SK-N-SH (cell line): ENCODE measurements at regions not wholly inside any gene's neighbourhood (a gene's known extent, or its start where the extent isn't known, plus 50 kb on each side); places are given as distances from the start of the nearest gene placed in this dataset.
"Not testable (repeated sequence)": the region's sequence is repeated elsewhere in the genome, so short reads cannot be mapped to it uniquely, and the experiment has no call there.

Experiments used
- CTCF ChIA-PET: fragments of 300-600, 350-600 bp; formaldehyde crosslinking; extraction: SDS; loops from one replicate; lab custom pipeline; 2021; lab: Yijun Ruan, JAX
- POLR2A ChIA-PET: fragments of 350-600 bp; sonication (Branson Sonifier 250); formaldehyde crosslinking; extraction: SDS; loops from one replicate; lab custom pipeline; 2020; ENCODE audit warnings: antibody characterized with exemption, inconsistent platforms; lab: Yijun Ruan, JAX
- DNase-seq: peaks from one replicate; pipeline ENCODE4 v3.0.0; 2012
- H2AFZ ChIP-seq: fragments of 200-600 bp; sonication (generic); 2 replicates; pipeline ENCODE4 v1.8.1; 2016; ENCODE audit warnings: antibody characterized with exemption, mild to moderate bottlenecking, low read depth
- H3F3A ChIP-seq: fragments of 200-600 bp; sonication (generic); replicated peaks from 2 replicates; pipeline ENCODE3; 2016; ENCODE audit warnings: antibody characterized with exemption, mild to moderate bottlenecking; ENCODE audit not compliant: insufficient read depth
- H3K27ac ChIP-seq, 2 experiments: fragments of 200-500 bp in 1 of 2; fragments of 200-600 bp in 1 of 2; sonication (Bioruptor generic) in 1 of 2; sonication (generic), shearing (Covaris generic) in 1 of 2; 2 replicates each; pipeline versions ENCODE4 v1.5.1 to v1.6.1; 2014 to 2016; ENCODE audit warnings: low read depth in 2 of 2, inconsistent platforms in 1 of 2, low read length in 1 of 2, mild to moderate bottlenecking in 1 of 2, mixed read lengths in 1 of 2
- H3K27me3 ChIP-seq: fragments of 200-600 bp; sonication (generic), shearing (Covaris generic); 2 replicates; pipeline ENCODE4 v1.6.1; 2016; ENCODE audit warnings: mixed run types; ENCODE audit not compliant: insufficient read depth
- H3K36me3 ChIP-seq, 2 experiments: fragments of 200-500 bp in 1 of 2; fragments of 200-600 bp in 1 of 2; sonication (Bioruptor generic) in 1 of 2; sonication (generic) in 1 of 2; replicated peaks in 1 of 2; 2 replicates each; pipeline versions ENCODE3 to v1.5.1; 2014 to 2016; ENCODE audit warnings: low read length in 1 of 2, mild to moderate bottlenecking in 1 of 2; ENCODE audit not compliant: insufficient read depth in 2 of 2, control insufficient read depth in 1 of 2
- H3K4me1 ChIP-seq, 2 experiments: fragments of 200-500 bp in 1 of 2; fragments of 200-600 bp in 1 of 2; sonication (Bioruptor generic) in 1 of 2; sonication (generic), shearing (Covaris generic) in 1 of 2; 2 replicates each; pipeline versions ENCODE4 v1.5.1 to v1.6.1; 2014 to 2016; ENCODE audit warnings: low read depth in 1 of 2, low read length in 1 of 2, mixed run types in 1 of 2; ENCODE audit not compliant: insufficient read depth in 2 of 2, control insufficient read depth in 1 of 2
- H3K4me2 ChIP-seq: fragments of 200-600 bp; sonication (generic), shearing (Covaris generic); 2 replicates; pipeline ENCODE4 v1.6.1; 2017; ENCODE audit warnings: mixed run types
- H3K4me3 ChIP-seq, 2 experiments: fragments of 200-500 bp in 1 of 2; fragments of 200-600 bp in 1 of 2; sonication (Bioruptor generic) in 1 of 2; sonication (generic), shearing (Covaris generic) in 1 of 2; 2 replicates each; pipeline versions ENCODE4 v1.5.1 to v1.8.1; 2014 to 2016; ENCODE audit warnings: low read depth in 2 of 2, inconsistent platforms in 1 of 2, low read length in 1 of 2, mild to moderate bottlenecking in 1 of 2, mixed read lengths in 1 of 2, moderate library complexity in 1 of 2
- H3K79me2 ChIP-seq: fragments of 200-600 bp; sonication (generic); 2 replicates; pipeline ENCODE4 v1.8.1; 2017; ENCODE audit warnings: mild to moderate bottlenecking; ENCODE audit not compliant: insufficient read depth
- H3K9ac ChIP-seq: fragments of 200-600 bp; sonication (generic); 2 replicates; pipeline ENCODE4 v1.6.1; 2017; ENCODE audit warnings: mixed run types
- H3K9me2 ChIP-seq: fragments of 200-600 bp; sonication (generic); 2 replicates; pipeline ENCODE4 v1.6.1; 2017; ENCODE audit warnings: mixed run types
- H3K9me3 ChIP-seq: fragments of 200-600 bp; sonication (generic); 2 replicates; pipeline ENCODE4 v1.6.1; 2017; ENCODE audit warnings: mixed run types, mild to moderate bottlenecking, moderate library complexity
- H4K20me1 ChIP-seq: fragments of 200-600 bp; sonication (generic); 2 replicates; pipeline ENCODE4 v1.6.1; 2017; ENCODE audit warnings: mild to moderate bottlenecking, mixed run types; ENCODE audit not compliant: insufficient read depth
- ELF1 ChIP-seq: IDR thresholded peaks from 2 replicates; pipeline ENCODE4 v1.4.0; 2012
- FOSL2 ChIP-seq: IDR thresholded peaks from 2 replicates; pipeline ENCODE4 v1.4.0; 2012; ENCODE audit warnings: low read depth, mild to moderate bottlenecking, moderate library complexity, borderline replicate concordance
- FOXJ3 ChIP-seq: sonication (generic); formaldehyde crosslinking; IDR thresholded peaks from 2 replicates; pipeline ENCODE4 v1.5.1; 2020; ENCODE audit warnings: mild to moderate bottlenecking, missing genetic modification reagents
- GABPA ChIP-seq: IDR thresholded peaks from 2 replicates; pipeline ENCODE4 v1.4.0; 2012; ENCODE audit warnings: low read depth, mild to moderate bottlenecking
- GATA2 ChIP-seq: sonication (generic); formaldehyde crosslinking; IDR thresholded peaks from 2 replicates; pipeline ENCODE4 v1.5.0; 2020; ENCODE audit warnings: mild to moderate bottlenecking, missing genetic modification reagents
- JUND ChIP-seq: IDR thresholded peaks from 2 replicates; pipeline ENCODE4 v1.4.0; 2012
- MAX ChIP-seq: IDR thresholded peaks from 2 replicates; pipeline ENCODE4 v1.4.0; 2012; ENCODE audit warnings: low read depth
- MXI1 ChIP-seq: IDR thresholded peaks from 2 replicates; pipeline ENCODE4 v1.6.1; 2012; ENCODE audit warnings: mild to moderate bottlenecking, low read depth, low read length, improper control_type of control experiment
- NFIC ChIP-seq: IDR thresholded peaks from 2 replicates; pipeline ENCODE4 v1.4.0; 2012; ENCODE audit warnings: borderline replicate concordance
- NRF1 ChIP-seq: IDR thresholded peaks from 2 replicates; pipeline ENCODE4 v1.6.1; 2012; ENCODE audit warnings: low read depth, mild to moderate bottlenecking, low read length
- RAD21 ChIP-seq: IDR thresholded peaks from 2 replicates; pipeline ENCODE4 v1.6.1; 2012; ENCODE audit warnings: mild to moderate bottlenecking, low read length
- RCOR1 ChIP-seq: fragments of 150-350 bp; IDR thresholded peaks from 2 replicates; pipeline ENCODE4 v1.6.1; 2017; ENCODE audit warnings: antibody characterized with exemption, low read length
- TAF1 ChIP-seq: IDR thresholded peaks from 2 replicates; pipeline ENCODE4 v1.6.1; 2012; ENCODE audit warnings: low read depth, mild to moderate bottlenecking, low read length, moderate library complexity, borderline replicate concordance
- TCF12 ChIP-seq: IDR thresholded peaks from 2 replicates; pipeline ENCODE4 v1.4.0; 2012
- YY1 ChIP-seq: IDR thresholded peaks from 2 replicates; pipeline ENCODE4 v1.4.0; 2012; ENCODE audit warnings: low read depth, mild to moderate bottlenecking
- WGBS: methylation state at CpG from one replicate; pipeline ENCODE4 v1.1.6; 2017; ENCODE audit warnings: low lambda C conversion rate; 5-methylcytosine and 5-hydroxymethylcytosine counted together
- TF ChIP-seq, protein P1 (sequence below): IDR thresholded peaks from 2 replicates; pipeline ENCODE4; 2012
- TF ChIP-seq, protein P2 (sequence below): IDR thresholded peaks from 2 replicates; pipeline ENCODE4 v1.4.0; 2012; ENCODE audit warnings: low read depth, borderline replicate concordance

DNA sequence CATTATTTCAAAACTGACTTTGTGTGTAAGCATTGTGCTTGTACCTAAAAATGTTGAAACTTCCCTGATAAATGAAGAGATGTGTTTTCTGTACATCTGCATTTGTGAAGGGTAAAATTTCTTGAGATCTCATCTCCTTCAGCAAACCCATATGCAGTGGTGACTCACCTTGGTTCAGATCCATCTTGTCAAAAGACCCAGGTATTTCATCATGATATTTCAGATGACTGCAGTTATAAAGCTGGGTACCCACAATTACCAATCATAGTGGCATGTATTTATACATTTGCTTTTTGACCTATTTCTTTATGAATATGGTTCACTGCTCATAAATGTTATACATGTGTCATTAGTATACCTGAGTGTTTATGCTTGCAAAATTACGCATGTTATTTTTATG is 1213.6 kb downstream of the GALC start:
- Histone ChIP-seq H3K27ac (no peak overlapping the region), H3K4me2 (no peak overlapping the region), H3K9me2 (no peaks in the 10 kb centered on the region), H3K9ac (no peak overlapping the region), H2AFZ (no peak overlapping the region), H3K9me3 (no peaks in the 10 kb centered on the region), H3F3A (no peaks in the 10 kb centered on the region), H3K4me1 (peaks cover 0 to 6% of the 10 kb centered on the region in 2 experiments; a peak in 1 of 4 replicates), H3K79me2 (no peaks in the 10 kb centered on the region), H4K20me1 (no peaks in the 10 kb centered on the region), H3K4me3 (no peak overlapping the region), H3K36me3 (no peaks in the 10 kb centered on the region), H3K27me3 (no peaks in the 10 kb centered on the region)
- WGBS = 77% methylated on average over 1 of the region's 1 CpG
- TF ChIP-seq RCOR1 (no peak), JUND (no peak), GABPA (no peak), FOXJ3 (CRISPR knock-in tag) (no peak), RAD21 (no peak), NFIC (no peak), MAX (no peak), TAF1 (no peak), NRF1 (no peak), FOSL2 (no peak), ELF1 (no peak), GATA2 (CRISPR knock-in tag) (no peak), MXI1 (no peak)
- ChIA-PET POLR2A (no interaction called here), CTCF (no interaction called here)
- DNase-seq = no peak

GRCh38 chr14:86777963-86778602 is 1214.9 kb downstream of the GALC start:
- CTCF ChIA-PET = no interaction called here
- TF ChIP-seq FOSL2 (peak; percentile 46; the same call in 1 of the 2 replicates), NFIC (peak; percentile 50; the same call in 1 of the 2 replicates), YY1 (no peak), TCF12 (0 out of 2 replicates have a peak, but pooled peaks have one; percentile 7), JUND (peak; percentile 24; the same call in 1 of the 2 replicates)
- TF ChIP-seq, protein P1, sequence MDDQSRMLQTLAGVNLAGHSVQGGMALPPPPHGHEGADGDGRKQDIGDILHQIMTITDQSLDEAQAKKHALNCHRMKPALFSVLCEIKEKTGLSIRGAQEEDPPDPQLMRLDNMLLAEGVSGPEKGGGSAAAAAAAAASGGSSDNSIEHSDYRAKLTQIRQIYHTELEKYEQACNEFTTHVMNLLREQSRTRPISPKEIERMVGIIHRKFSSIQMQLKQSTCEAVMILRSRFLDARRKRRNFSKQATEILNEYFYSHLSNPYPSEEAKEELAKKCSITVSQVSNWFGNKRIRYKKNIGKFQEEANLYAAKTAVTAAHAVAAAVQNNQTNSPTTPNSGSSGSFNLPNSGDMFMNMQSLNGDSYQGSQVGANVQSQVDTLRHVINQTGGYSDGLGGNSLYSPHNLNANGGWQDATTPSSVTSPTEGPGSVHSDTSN = no peak
- TF ChIP-seq, protein P2, sequence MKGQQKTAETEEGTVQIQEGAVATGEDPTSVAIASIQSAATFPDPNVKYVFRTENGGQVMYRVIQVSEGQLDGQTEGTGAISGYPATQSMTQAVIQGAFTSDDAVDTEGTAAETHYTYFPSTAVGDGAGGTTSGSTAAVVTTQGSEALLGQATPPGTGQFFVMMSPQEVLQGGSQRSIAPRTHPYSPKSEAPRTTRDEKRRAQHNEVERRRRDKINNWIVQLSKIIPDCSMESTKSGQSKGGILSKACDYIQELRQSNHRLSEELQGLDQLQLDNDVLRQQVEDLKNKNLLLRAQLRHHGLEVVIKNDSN = peak; percentile 59
- H4K20me1 ChIP-seq = no peaks in the 10 kb centered on the region
- H3K4me3 ChIP-seq = no peak overlapping the region
- 39% methylated on average over 2 of the region's 2 CpGs for WGBS
- H3F3A ChIP-seq = no peaks in the 10 kb centered on the region
- peaks cover 0 to 6% of the 10 kb centered on the region in 2 experiments; a peak in 1 of 4 replicates for H3K4me1 ChIP-seq
- no peaks in the 10 kb centered on the region for H3K9me2 ChIP-seq
- no peaks in the 10 kb centered on the region for H3K79me2 ChIP-seq
- no peak overlapping the region for H3K4me2 ChIP-seq
- H3K9me3 ChIP-seq = no peaks in the 10 kb centered on the region
- no peak for DNase-seq
- H3K27me3 ChIP-seq = no peaks in the 10 kb centered on the region
- H2AFZ ChIP-seq = no peak overlapping the region
- no peak overlapping the region for H3K9ac ChIP-seq
- POLR2A ChIA-PET = no interaction called here
- no peak overlapping the region for H3K27ac ChIP-seq
- no peaks in the 10 kb centered on the region for H3K36me3 ChIP-seq

DNA sequence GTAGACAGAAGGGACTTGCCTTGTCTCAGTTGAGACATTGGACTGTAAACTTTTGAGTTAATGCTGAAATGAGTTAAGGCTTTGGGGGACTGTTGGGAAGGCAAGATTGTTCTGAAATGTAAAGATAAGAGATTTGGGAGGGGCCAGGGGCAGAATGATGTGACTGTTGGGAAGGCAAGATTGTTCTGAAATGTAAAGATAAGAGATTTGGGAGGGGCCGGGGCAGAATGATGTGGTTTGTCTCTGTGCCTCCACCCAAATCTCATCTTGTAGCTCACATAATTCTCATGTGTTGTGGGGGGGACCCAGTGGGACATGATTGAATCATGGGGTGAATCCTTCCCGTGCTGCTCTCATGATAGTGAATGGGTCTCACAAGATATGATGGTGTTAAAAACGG is 1217.1 kb downstream of the GALC start:
- DNase-seq, H3K4me3 ChIP-seq, CTCF ChIA-PET, H4K20me1 ChIP-seq, H3K9me2 ChIP-seq, H3K79me2 ChIP-seq, H3K4me1 ChIP-seq, H3K9ac ChIP-seq, H3K36me3 ChIP-seq, H3K4me2 ChIP-seq, H3K27ac ChIP-seq, H2AFZ ChIP-seq, POLR2A ChIA-PET, H3K9me3 ChIP-seq, H3K27me3 ChIP-seq, H3F3A ChIP-seq: not testable (repeated sequence)
- 28% methylated on average over 3 of the region's 3 CpGs for WGBS
